ENCODE measurements at regions not wholly inside any gene's neighbourhood (a gene's known extent, or its start where the extent isn't known, plus 50 kb on each side); places are given as distances from the start of the nearest gene placed in this dataset.

DNA sequence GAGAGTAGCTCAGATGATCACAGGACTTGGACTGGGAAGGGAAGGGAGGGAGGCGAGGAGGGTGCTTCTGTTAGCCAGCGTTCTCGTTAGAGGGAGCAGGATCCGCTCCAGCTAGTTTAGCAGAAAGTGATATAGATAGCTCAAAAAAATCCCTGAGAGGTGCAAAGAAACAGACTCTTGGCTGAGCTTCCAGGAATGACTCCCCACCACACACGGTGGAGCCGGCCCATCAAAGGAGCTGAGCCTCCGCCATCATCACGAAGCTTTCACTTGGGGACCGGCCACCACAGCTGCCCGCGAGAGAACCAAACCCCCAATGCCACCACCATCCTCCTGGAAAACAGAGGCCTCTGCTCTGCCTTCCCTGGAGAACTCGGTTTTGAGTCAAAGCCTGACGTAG is 124.6 kb upstream of the BCL2L14 start:
- no peak for DNase-seq
- TF ChIP-seq POLR2A (IDR thresholded peaks at IDR 0.05; ENCODE audit: low read length) (no peak), GATA1 (IDR thresholded peaks at IDR 0.05; ENCODE audit: low read depth, low read length) (no peak)

DNA sequence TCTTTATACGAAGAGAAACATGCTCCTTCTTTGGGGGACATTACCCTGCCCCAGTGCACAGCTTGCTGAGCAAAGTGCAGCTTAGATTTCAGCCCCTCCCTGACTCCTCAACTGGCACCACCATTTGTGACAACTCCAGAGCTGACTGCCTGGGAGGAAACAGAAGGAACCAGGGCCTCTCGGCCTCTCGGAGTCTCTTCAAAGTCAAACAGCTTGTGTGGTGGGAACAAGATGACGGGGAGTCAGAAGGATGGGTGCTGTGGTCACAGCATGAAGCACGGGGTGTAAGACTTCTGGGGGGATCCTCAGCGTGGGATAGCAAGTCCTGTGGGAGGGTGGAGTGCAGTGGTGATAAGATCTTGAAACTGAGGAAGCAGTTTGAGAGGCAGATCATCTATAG is 123.5 kb upstream of the BCL2L14 start:
- no peak for DNase-seq
- TF ChIP-seq POLR2A (IDR thresholded peaks at IDR 0.05; ENCODE audit: low read length) (no peak), GATA1 (IDR thresholded peaks at IDR 0.05; ENCODE audit: low read depth, low read length) (no peak)

DNA sequence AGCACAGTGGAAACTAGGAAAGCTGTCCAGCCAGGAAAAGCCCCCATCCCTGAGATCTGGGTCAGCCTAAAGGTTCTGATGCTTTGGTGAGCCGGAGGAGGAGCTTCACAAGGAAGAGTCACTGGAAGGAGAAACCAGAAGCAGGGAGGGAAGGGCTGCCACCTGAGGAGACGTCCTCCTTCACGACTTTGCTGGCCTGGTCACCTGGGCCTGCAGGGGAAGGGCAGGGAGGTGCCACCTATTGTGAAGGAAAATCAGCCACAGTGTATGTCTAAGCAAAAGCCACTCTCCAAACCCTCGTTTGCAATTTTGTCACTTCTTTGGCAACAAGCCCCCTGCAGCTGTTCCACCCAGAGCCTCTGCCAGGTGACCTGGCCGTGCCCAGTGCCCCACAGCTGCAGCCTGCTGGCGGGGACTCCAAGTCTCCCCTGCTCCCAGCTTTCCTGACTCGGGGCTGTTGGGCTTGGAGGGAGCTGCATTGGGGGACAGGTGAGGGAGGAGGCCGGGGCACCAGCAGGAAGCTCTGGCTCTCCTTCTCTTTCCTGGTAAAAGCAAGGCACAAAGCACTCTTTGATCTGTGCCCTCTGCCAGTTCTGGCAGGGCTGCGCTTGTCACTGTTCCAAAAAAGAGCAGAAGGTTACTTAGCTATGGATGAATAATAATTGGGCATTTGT is 120.9 kb upstream of the BCL2L14 start:
- TF ChIP-seq GATA1 (IDR thresholded peaks at IDR 0.05; ENCODE audit: low read depth, low read length): no peak
- TF ChIP-seq POLR2A (IDR thresholded peaks at IDR 0.05; ENCODE audit: low read length): no peak
- no peak for DNase-seq

DNA sequence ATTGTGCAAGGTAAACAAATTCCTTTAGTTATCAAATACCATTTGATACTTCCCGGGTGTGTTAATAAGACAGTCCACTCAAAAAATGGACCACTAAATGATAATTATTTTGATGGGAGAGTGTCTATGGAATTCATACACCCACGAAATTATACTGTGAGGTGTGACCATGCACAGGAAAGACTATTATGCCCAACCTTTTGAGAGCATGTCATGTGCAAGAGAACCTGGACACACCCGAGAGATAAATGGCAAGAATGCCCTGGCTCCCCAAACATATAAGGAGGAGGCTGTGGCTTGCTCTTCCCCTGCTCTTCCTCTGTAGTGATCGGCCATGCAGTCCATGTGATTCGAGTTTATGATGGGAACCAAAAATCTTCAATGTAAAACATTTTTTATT is 119.5 kb upstream of the BCL2L14 start:
- no peak for TF ChIP-seq GATA1 (IDR thresholded peaks at IDR 0.05; ENCODE audit: low read depth, low read length)
- TF ChIP-seq POLR2A (IDR thresholded peaks at IDR 0.05; ENCODE audit: low read length): no peak
- DNase-seq: no peak

DNA sequence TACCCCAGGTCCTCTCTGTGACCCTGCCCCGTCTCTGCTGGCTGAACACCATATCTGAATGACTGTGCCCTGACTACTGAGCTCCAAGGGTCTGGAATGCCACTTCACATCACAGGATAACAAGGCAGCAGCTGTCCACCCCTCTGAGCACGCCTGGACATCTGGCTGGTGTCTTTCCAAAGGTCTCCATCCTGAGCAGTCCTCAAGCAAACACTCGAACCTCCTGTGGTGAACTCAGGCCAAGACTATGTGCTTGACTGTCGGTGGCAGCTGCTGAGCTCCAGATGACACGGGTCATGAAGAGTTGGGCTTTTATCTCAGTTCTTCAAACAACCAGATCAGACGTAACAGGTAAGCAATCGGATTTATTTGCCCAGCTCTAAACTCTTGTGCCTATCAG is 117.2 kb upstream of the BCL2L14 start:
- TF ChIP-seq GATA1 (IDR thresholded peaks at IDR 0.05; ENCODE audit: low read depth, low read length) (no peak), POLR2A (IDR thresholded peaks at IDR 0.05; ENCODE audit: low read length) (no peak)
- no peak for DNase-seq

DNA sequence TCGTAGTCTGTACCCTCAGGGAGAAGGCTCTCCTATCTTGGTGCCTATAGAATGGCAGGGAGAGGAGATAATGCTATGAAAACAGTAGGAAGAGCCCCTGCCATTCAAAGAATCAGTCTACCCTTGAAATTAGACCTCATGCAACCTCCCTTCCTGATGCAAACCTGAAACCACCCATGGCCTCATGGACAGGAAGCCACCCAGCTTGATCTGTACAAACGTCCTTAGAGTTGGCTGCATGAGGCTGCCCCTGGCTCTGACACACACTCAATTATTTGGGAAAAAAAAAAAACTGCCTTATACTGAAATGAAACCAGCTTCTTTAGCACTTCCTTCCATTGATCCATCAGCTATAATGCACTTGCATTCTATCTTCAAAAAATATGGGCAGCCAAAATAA is 116.6 kb upstream of the BCL2L14 start:
- TF ChIP-seq POLR2A (IDR thresholded peaks at IDR 0.05; ENCODE audit: low read length) (no peak), GATA1 (IDR thresholded peaks at IDR 0.05; ENCODE audit: low read depth, low read length) (no peak)
- DNase-seq: no peak

DNA sequence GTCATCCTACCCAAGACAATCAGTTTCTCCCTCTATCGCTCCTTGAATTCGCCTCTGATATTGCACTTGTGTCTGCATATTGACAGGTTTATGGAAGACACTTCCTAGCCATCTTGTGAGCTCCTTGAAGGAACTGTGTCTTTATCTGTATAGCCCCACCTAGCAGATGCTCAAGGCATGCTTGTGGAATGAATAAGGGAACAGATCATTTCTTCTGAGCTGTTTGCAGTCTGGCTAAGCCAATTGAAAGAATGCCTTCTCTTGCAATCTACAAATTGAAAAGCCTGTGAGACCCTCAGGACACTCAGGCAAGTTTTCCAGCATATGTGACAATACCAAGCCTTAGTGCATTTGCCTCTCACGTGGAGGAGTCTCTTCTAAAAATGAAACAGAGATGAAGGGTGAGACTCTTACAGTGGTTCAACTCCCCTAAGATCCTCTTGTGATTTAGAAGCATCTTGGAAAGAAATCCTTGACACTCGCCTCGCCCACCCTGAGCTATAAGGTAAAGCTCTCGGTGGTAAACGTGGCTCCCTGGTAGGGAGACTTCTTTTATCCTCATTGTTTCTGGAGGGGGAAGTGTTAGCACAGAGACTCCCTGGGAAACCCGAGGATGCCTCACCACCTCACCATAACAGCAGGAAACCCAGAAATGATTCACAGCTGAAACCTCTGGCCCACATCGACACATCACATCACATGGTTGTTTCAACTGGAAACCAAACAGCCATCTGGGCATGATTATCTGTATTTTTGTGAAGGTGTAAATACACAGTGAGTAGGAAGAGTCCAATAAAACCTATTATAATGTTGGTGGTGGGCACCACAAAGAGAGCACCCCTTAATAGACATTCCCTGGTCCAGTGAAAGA is 112.3 kb upstream of the BCL2L14 start:
- TF ChIP-seq POLR2A (IDR thresholded peaks at IDR 0.05; ENCODE audit: low read length) (no peak), GATA1 (IDR thresholded peaks at IDR 0.05; ENCODE audit: low read depth, low read length) (no peak)
- DNase-seq: no peak

DNA sequence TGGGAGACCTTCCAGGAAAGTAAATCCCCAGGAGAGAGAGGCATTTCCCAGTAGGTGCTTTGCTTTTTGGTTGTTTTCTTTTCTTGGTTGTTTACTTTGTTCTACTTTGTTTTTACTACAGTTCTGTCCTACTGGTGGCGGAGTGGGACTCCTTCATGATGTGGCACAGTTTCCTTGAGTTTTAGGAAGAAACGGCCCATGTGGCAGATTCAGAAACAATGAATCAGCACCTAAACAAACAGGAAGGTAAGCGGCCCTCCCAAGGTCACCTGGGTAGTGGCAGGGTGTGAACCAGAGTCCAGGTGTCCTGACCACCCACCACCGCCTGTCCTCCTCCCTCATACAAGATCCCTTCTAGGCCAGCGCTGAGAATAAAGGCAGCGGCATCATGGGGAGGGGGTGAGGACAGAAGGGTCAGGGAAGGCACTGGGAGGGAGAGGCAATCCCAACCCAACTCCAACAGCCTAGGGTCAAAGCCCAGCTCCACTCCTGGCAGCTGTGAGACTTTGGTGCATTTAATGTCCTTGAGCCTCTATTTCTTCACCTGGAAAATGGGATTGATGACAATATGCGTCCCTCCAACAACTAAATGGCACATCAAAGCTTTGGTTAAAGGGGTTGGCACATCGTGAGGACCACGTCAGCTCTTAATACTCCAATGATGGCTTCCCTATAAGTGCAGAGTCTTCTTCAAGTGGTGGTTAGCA is 111.5 kb upstream of the BCL2L14 start:
- DNase-seq: no peak
- TF ChIP-seq POLR2A (IDR thresholded peaks at IDR 0.05; ENCODE audit: low read length) (no peak), GATA1 (IDR thresholded peaks at IDR 0.05; ENCODE audit: low read depth, low read length) (no peak)

DNA sequence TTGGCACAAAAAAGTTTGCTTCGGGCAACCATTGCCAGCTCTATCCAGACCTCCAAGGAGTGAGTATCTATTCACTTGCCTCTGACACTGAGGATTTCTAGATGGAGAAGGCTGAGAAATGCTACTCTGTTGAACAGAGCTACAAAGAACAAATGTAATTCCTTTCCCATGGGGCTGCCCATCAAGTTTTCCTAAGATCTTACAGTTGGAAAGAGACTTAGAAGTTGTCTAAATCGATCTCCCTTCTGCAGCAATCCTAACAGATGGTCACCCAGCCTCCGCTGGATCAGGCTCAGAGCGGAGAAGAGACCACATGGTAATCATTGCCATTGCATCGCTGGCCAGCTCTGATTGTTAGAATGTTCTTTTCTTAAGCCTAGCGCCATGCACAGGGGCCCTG is 110.1 kb upstream of the BCL2L14 start:
- TF ChIP-seq POLR2A (IDR thresholded peaks at IDR 0.05; ENCODE audit: low read length): no peak
- no peak for TF ChIP-seq GATA1 (IDR thresholded peaks at IDR 0.05; ENCODE audit: low read depth, low read length)

DNA sequence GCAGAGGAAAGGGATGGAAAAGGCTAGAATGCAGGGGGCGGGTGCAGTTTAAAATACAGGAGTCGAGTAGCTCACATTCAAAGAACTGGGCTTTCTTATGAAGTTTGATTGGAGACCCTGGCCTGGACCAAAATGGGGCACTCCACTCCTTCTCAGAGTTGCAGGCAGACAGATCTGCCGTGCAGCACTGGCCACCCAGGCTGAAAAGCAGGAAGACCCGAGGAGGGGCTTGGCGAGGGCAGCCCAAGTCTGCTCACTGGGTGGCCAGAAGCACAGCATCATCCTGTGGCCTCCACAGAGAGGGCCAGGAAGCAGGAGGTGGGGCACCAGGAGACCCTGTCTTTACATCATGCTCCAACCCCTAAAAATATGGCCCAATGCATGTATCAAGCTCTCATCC is 109.1 kb upstream of the BCL2L14 start:
- no peak for DNase-seq
- TF ChIP-seq POLR2A (IDR thresholded peaks at IDR 0.05; ENCODE audit: low read length): no peak
- no peak for TF ChIP-seq GATA1 (IDR thresholded peaks at IDR 0.05; ENCODE audit: low read depth, low read length)

More for the DNA sequence above, 110.1 kb upstream of the BCL2L14 start:
- DNase-seq: no peak

DNA sequence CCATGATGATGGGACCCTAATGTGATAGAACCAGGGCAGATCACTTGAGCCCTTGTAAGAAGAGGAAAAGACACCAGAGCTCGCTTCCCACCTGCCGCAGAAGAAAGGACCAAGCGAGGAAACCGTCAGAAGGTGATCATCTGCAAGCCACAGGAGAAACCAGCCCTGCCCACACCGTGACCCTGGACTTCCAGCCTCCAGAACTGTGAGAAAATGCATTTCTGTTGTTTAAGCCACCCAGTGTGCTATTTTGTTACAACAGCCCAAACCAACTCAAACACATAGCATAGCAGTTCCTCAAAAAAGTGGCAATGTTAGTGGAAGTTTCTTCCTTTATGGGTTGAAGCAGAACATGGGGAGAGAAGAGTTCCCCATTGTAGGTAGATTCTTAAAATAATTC is 107.9 kb upstream of the BCL2L14 start:
- no peak for DNase-seq
- TF ChIP-seq POLR2A (IDR thresholded peaks at IDR 0.05; ENCODE audit: low read length) (no peak), GATA1 (IDR thresholded peaks at IDR 0.05; ENCODE audit: low read depth, low read length) (no peak)

DNA sequence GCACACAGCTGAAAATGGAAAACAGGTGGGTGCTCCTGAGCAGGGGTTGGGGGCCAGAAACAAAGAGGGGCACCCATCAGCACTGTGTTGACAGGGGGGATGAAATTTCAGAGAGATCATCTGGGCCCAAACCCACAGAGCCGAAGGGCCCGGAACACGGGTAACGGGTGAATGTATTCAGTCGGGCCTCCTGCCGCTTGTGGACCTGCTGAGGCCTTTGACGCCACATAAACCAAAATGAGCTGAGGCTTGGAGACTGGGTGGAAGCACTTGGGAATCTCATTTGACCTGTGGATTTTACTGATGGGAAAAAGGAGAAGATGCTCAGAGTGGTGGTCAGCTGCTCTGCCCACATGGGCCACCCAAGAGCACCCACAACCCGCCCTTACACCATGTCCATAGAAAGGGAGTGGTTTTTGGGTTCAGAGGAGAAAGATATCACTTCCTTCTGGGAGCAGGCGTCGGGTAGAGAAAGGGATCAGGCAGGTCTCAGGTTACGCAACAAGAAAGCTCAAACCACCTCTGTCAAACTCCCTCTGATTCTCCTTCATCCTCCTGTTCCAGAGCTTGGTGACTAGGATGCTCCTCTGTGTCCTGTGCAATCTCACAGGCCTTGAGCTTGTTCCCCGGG is 106.8 kb upstream of the BCL2L14 start:
- no peak for TF ChIP-seq POLR2A (IDR thresholded peaks at IDR 0.05; ENCODE audit: low read length)
- no peak for TF ChIP-seq GATA1 (IDR thresholded peaks at IDR 0.05; ENCODE audit: low read depth, low read length)
- DNase-seq: no peak

DNA sequence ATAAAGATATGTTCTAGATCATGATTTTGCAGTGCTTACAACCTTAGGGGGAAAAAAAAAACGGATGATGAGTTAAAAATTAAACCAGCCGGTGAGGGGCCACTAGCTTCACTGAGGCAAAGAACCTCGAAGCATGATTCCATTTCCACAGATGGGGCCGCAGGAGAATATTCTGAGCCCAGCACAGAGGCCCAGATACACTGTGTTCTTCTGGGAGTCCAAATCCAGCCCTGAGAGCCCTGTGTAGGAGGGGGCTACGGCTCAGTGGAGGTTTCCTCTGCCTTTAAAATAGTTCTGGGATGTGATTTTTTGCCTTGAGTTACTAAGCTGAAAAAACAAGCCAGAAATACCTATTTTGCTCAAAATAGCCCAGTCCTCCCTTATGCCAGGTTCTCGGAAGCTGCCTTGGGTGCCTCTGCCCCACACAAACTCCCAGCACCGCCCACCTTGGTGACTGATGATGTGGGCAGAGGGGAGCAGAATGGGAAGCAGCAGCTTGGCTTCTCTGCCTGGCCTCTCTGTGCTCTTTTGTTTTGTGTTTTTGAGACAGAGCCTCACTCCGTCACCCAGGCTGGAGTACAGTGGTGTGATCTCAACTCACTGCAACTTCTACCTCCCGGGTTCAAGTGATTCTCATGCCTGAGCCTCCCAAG is 105.4 kb upstream of the BCL2L14 start:
- TF ChIP-seq GATA1 (IDR thresholded peaks at IDR 0.05; ENCODE audit: low read depth, low read length) (no peak), POLR2A (IDR thresholded peaks at IDR 0.05; ENCODE audit: low read length) (no peak)
- no peak for DNase-seq

Data from erythroblast (primary cell).